IPS DF 6.9 (cell line): ENCODE measurements at regions not wholly inside any gene's neighbourhood (a gene's known extent, or its start where the extent isn't known, plus 50 kb on each side); places are given as distances from the start of the nearest gene placed in this dataset.

Experiments used
- DNase-seq: peaks from one replicate; pipeline ENCODE4 v3.0.0-alpha.2; 2013; ENCODE audit warnings: low read depth, low spot score
- H3K27ac ChIP-seq: one replicate; pipeline ENCODE4 v1.5.1; 2013; ENCODE audit warnings: low read length, control low read depth
- H3K27me3 ChIP-seq: 2 replicates; pipeline ENCODE4 v1.6.1; 2013; ENCODE audit warnings: mild to moderate bottlenecking, low read length; ENCODE audit not compliant: control insufficient read depth, insufficient read depth
- H3K36me3 ChIP-seq: 2 replicates; pipeline ENCODE4 v1.6.1; 2013; ENCODE audit warnings: low read length; ENCODE audit not compliant: control insufficient read depth, insufficient read depth
- H3K4me1 ChIP-seq: 2 replicates; pipeline ENCODE4 v1.6.1; 2013; ENCODE audit warnings: low read length; ENCODE audit not compliant: control insufficient read depth, insufficient read depth
- H3K4me3 ChIP-seq: 2 replicates; pipeline ENCODE4 v1.5.1; 2013; ENCODE audit warnings: mild to moderate bottlenecking, low read length
- H3K9me3 ChIP-seq: 2 replicates; pipeline ENCODE4 v1.6.1; 2013; ENCODE audit warnings: low read length, inconsistent platforms; ENCODE audit not compliant: control insufficient read depth, insufficient read depth
- WGBS: extraction: QIAGEN DNeasy Blood & Tissue Kit; methylation state at CpG from one replicate; pipeline ENCODE4 v1.1.7; 2013; ENCODE audit warnings: mixed read lengths, missing lambda C conversion rate; ENCODE audit not compliant: insufficient read length, insufficient coverage; 5-methylcytosine and 5-hydroxymethylcytosine counted together

DNA sequence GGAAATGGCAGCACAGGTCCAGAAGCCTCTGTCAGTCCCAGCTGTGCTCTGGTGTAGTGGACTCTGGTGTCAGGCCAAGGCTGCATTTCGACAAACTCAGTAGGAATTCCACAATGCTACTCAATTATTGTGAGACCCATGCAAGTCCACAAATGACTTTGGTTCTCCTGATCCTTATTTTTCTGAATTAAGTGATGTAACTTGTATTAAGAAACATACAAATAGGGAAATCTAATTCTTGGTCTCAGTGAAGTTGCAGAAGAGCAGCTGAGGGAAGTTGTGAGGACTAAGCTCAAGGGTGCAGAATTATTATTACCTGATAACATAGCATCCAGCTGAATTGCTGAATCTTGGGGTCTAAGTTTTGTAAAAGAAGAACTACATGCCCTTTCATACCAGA, 116.8 kb downstream of the MAFB start:
- no peak for DNase-seq
- no peak overlapping the region for H3K27ac ChIP-seq
- no CpG with 5 or more reads among the region's 1 CpG for WGBS
- H3K36me3 ChIP-seq, result no peaks in the 10 kb centered on the region
- no peaks in the 10 kb centered on the region for H3K9me3 ChIP-seq
- H3K27me3 ChIP-seq, result no peaks in the 10 kb centered on the region
- H3K4me3 ChIP-seq, result no peak overlapping the region
- no peaks in the 10 kb centered on the region for H3K4me1 ChIP-seq

DNA sequence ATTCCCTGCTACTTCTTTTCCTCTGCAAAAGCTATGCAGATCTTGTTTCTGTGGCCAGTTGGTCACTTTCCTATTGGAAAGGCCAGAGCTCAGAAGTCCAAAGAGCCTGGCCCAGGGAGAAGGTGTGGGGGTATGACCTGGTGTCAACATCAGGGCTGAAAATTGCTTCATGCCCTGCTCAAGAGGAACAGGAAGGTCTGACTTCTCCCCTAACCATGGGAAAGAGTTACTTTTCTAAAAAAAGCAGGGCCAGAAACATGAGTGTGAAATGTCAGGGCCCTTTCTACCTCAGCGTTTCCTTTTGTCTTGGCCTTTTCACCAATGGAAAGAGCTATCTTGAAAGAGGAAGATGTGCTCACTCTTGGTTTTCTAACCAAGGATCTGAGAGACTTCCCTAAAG, 117.4 kb downstream of the MAFB start:
- Histone ChIP-seq H3K27ac (no peak overlapping the region), H3K4me3 (no peak overlapping the region), H3K36me3 (no peaks in the 10 kb centered on the region), H3K4me1 (no peaks in the 10 kb centered on the region), H3K27me3 (no peaks in the 10 kb centered on the region), H3K9me3 (no peaks in the 10 kb centered on the region)
- no CpG with 5 or more reads among the region's 1 CpG for WGBS
- DNase-seq, result no peak

DNA sequence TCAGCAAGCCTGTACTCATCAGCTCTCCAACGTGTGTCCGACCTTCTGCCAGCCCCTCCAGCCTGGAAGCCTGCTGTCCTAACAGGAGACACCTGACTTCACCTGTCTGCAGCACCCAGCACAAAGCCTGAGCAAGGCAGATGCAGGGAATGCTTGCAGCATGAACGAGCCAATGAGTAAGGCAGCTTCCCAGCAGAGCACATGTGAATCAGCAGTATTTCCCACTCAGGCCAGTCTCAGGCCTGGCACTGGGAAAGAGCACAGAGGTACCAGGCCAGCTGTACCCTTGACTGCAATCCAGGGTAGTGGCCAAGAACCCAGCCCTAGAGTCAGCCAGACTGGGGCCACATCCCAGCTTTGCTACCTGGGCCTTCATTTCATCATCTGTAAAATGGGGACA, 120.8 kb downstream of the MAFB start:
- no peaks in the 10 kb centered on the region for H3K9me3 ChIP-seq
- H3K4me3 ChIP-seq, result no peak overlapping the region
- no peaks in the 10 kb centered on the region for H3K27me3 ChIP-seq
- no peak overlapping the region for H3K27ac ChIP-seq
- no CpG with 5 or more reads among the region's 3 CpGs for WGBS
- no peaks in the 10 kb centered on the region for H3K36me3 ChIP-seq
- no peak for DNase-seq
- no peaks in the 10 kb centered on the region for H3K4me1 ChIP-seq

DNA sequence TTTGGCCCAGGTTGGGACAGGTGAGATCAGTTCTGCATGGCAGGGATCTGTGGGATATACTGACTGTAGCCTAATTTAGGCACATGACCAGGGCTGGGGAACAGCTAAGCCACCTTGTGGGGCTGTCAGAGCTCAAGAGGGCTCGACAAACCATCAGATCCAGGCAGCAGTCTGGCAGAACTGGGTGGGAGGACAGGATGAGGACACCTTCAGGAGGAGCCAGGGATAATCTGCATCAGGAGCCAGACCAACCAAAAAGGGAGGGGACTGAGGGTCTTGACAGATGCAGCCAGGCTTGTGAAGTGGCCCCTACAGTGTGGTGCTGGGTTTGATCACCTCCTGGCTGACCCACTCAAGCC, 123.4 kb downstream of the MAFB start:
- no peak overlapping the region for H3K4me3 ChIP-seq
- H3K36me3 ChIP-seq, result no peaks in the 10 kb centered on the region
- peaks cover 1% of the 10 kb centered on the region; the same call in 1 of the 2 replicates for H3K4me1 ChIP-seq
- WGBS, result no CpG with 5 or more reads among the region's 1 CpG
- no peak overlapping the region for H3K27ac ChIP-seq
- H3K27me3 ChIP-seq, result no peaks in the 10 kb centered on the region
- no peak for DNase-seq
- H3K9me3 ChIP-seq, result no peaks in the 10 kb centered on the region

DNA sequence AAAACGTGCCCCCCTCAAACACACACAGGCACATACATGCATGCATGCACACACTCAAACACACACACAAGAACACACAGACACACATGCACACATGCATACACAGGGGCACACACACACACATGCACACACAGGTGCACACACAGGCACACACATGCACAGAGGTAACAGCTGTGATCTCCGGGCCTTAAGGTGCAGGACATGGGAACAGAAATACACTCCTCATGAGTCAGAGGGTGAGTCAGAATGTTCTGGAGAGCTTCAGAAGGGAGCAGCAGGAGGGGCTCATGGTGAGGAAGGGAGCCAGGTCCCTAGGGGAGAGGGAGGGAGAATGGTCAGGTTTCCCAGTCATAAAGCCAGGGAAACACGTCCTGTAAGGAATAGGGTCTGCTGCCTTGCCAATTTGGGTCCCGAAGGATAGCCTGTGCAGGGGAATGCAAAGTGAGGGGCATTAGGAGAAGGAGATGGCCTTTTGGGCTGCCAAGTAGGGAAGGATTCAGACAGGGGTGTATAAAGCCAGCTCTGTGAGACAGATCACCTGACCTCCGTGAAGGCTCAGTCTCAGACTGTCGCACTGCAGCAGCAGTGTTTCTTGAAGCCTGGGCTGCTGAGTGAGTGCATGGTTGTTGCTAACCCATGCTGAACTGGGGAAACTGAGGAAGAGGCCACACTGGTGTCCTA, 123.9 kb downstream of the MAFB start:
- no CpG with 5 or more reads among the region's 6 CpGs for WGBS
- H3K9me3 ChIP-seq, result no peaks in the 10 kb centered on the region
- no peaks in the 10 kb centered on the region for H3K36me3 ChIP-seq
- H3K4me1 ChIP-seq, result peaks cover 1% of the 10 kb centered on the region; the same call in 1 of the 2 replicates
- no peaks in the 10 kb centered on the region for H3K27me3 ChIP-seq
- no peak for DNase-seq
- no peak overlapping the region for H3K4me3 ChIP-seq
- H3K27ac ChIP-seq, result no peak overlapping the region

DNA sequence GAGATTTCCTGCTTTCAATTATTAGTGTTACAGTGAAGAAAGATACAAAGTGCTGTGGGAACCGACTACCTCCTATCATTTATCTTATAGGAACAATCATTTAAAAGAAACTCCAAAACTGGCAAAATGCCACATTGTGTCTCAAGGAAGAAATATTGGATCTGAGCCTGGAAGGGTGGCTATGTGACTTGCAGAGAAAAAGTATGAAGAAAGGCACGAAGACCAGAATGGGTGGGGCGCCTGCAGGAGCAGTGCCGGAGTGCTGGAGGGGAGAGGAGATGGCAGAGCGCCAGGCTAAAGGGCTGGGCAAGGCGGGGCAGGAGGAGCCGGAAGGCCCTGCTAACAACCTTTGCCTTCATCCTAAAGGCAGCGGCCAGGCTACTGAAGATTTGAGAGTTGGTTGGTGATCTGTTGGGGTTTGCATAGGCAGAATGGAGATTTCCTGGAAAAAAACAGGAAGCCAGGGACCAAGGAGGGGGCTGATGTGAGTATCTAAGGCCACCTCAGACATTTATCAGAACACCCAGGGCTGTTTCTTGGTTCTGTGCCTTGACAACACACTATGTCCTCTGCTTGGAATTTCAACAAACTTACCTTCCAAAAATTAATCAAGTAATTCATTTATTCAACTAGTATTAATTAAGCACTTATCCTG, 125.6 kb downstream of the MAFB start:
- Histone ChIP-seq H3K27me3 (no peaks in the 10 kb centered on the region), H3K36me3 (no peaks in the 10 kb centered on the region), H3K9me3 (no peaks in the 10 kb centered on the region), H3K4me1 (peaks cover 1% of the 10 kb centered on the region; the same call in 1 of the 2 replicates), H3K27ac (no peak overlapping the region), H3K4me3 (no peak overlapping the region)
- WGBS, result no CpG with 5 or more reads among the region's 8 CpGs
- DNase-seq, result no peak

DNA sequence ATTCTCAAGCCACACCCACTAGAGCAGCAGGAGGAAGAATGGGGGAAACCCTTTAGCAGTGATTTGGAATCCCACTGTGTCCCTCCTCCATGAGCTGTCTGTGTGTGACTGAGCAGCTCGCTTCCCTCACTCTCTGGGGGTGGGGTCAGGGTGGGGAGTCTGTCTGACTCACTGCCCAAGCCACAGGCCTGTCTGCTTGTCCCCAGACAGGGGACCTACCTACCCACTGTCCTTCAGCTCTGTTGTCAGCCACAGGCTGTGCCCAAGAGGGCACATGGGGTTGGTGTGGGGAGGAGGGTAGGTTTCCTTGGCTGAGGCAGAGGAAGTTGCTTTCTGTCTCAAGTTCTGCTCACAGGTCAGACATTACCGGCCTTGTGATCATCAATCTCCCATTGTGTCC, 127.0 kb downstream of the MAFB start:
- H3K4me3 ChIP-seq, result no peak overlapping the region
- no peaks in the 10 kb centered on the region for H3K36me3 ChIP-seq
- no peak overlapping the region for H3K27ac ChIP-seq
- H3K27me3 ChIP-seq, result no peaks in the 10 kb centered on the region
- H3K9me3 ChIP-seq, result no peaks in the 10 kb centered on the region
- no CpG with 5 or more reads among the region's 2 CpGs for WGBS
- peaks cover 1% of the 10 kb centered on the region; the same call in 1 of the 2 replicates for H3K4me1 ChIP-seq
- no peak for DNase-seq

DNA sequence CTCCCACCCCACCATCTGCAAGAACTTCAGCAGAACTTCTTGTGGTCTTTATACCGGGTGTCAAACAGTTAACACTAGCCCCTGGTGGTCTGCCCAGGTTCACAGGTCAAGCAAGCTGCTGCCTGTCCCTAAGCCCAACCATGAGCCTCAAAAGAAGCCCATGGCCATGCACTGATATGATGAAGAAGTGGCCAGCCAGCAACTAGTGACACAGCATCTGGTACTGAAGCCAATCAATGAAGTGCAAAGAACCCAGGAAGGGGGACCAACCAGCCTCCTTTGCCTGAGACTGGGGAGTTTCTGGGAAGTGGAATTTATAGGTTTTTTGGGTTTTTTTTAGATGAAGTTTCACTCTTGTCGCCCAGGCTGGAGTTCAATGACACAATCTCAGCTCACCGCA, 127.8 kb downstream of the MAFB start:
- no CpG with 5 or more reads among the region's 3 CpGs for whole genome bisulfite sequencing
- Histone ChIP-seq H3K27me3 (no peaks in the 10 kb centered on the region), H3K27ac (no peak overlapping the region), H3K36me3 (no peaks in the 10 kb centered on the region), H3K4me1 (peaks cover 1% of the 10 kb centered on the region; the same call in 1 of the 2 replicates), H3K9me3 (no peaks in the 10 kb centered on the region), H3K4me3 (no peak overlapping the region)
- no peak for DNase-seq

DNA sequence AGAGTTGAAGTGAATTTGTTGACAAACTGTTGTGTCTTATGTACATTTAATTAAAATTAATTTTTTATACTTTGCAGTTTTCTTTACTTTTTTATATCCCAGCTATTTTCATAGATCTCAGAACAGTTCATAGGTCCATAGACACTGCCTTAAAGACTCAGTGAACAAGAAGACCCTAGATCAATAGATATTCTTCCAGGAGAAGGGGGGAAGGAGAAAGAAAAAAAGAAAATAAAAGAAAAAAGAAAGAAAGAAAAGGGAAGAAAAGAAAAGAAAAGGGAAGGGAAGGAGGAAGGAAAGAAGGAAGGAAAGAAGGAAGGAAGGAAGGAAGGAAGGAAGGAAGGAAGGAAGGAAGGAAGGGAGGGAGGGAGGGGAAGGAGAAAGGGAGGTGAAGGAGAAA, 130.8 kb downstream of the MAFB start:
- Histone ChIP-seq H3K27me3 (no peaks in the 10 kb centered on the region), H3K4me1 (peaks cover 1% of the 10 kb centered on the region; the same call in 1 of the 2 replicates), H3K4me3 (no peak overlapping the region), H3K27ac (no peak overlapping the region), H3K36me3 (no peaks in the 10 kb centered on the region), H3K9me3 (no peaks in the 10 kb centered on the region)
- no peak for DNase-seq

DNA sequence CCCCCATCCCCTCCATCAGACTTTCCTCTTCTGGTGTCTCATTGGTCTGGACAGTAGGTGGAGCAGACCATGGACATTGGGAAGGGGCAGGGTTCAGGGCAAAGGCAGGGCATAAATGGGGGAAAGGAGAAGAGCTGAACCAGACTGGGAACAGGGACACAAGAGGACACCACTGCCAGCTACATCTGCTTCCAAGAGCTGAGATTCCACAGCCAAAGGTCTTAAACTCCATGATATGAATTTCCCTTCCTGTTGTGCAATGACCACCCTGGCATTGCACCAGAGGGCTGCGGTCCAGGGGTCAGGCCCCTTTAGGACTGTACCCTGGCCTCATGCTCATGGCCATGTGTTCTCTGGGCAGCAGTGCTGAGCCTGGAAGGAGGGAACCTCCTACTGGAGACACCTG, 137.9 kb downstream of the MAFB start:
- Histone ChIP-seq H3K9me3 (no peaks in the 10 kb centered on the region), H3K4me3 (no peak overlapping the region), H3K27me3 (0 out of 2 replicates have a peak, but pooled peaks cover 1% of the 10 kb centered on the region), H3K4me1 (no peaks in the 10 kb centered on the region), H3K27ac (no peak overlapping the region), H3K36me3 (no peaks in the 10 kb centered on the region)
- no peak for DNase-seq
- no CpG with 5 or more reads among the region's 1 CpG for WGBS
